ENCODE measurements at regions not wholly inside any gene's neighbourhood (a gene's known extent, or its start where the extent isn't known, plus 50 kb on each side); places are given as distances from the start of the nearest gene placed in this dataset.

DNA sequence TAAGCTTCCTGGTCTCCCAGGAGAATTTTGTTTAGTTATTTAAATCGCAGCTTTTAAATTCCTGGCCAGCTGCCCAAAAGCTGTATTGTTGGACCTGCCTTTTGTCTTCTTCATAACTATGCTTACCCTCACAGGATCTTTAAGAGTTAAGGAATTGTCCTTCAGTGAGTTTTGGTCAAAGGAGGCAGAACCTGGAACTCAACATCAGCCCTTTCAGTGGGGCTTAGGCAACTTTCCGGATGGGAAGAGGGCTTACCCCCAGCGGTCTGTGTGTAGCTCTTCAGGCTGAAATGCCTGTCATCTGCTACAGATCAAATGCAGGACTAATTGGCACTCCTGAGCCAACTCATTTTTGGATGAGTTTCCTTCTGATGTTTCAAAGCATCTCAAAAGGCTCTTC, 402.6 kb downstream of the SIPA1L2 start:
- intact Hi-C loops (cut with DNase I; ENCODE audit: low total_unique reads) = no loop called here
- Histone ChIP-seq H3K9me3 (no peaks in the 10 kb centered on the region), H3K4me3 (no peak overlapping the region), H3K27me3 (replicated peaks in 1 of 7) (peaks cover 0 to 20% (median 0%) of the 10 kb centered on the region in 7 donors), H3K36me3 (no peaks in the 10 kb centered on the region), H3K4me1 (peaks cover 0 to 11% (median 0%) of the 10 kb centered on the region in 6 donors), H3K27ac (no peak overlapping the region)
- no peak for DNase-seq
- WGBS, 5 donors = 30 to 45% (median 40%) methylated on average over 3 of the region's 3 CpGs
- TF ChIP-seq, protein P1, sequence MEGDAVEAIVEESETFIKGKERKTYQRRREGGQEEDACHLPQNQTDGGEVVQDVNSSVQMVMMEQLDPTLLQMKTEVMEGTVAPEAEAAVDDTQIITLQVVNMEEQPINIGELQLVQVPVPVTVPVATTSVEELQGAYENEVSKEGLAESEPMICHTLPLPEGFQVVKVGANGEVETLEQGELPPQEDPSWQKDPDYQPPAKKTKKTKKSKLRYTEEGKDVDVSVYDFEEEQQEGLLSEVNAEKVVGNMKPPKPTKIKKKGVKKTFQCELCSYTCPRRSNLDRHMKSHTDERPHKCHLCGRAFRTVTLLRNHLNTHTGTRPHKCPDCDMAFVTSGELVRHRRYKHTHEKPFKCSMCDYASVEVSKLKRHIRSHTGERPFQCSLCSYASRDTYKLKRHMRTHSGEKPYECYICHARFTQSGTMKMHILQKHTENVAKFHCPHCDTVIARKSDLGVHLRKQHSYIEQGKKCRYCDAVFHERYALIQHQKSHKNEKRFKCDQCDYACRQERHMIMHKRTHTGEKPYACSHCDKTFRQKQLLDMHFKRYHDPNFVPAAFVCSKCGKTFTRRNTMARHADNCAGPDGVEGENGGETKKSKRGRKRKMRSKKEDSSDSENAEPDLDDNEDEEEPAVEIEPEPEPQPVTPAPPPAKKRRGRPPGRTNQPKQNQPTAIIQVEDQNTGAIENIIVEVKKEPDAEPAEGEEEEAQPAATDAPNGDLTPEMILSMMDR (IDR thresholded peaks at IDR 0.05 in 8 of 11, conservative IDR thresholded peaks at IDR 0.05 in 3 of 11) = no peak
- TF ChIP-seq POLR2A (IDR thresholded peaks at IDR 0.05) (no peak), POLR2AphosphoS5 (IDR thresholded peaks at IDR 0.05) (no peak)

DNA sequence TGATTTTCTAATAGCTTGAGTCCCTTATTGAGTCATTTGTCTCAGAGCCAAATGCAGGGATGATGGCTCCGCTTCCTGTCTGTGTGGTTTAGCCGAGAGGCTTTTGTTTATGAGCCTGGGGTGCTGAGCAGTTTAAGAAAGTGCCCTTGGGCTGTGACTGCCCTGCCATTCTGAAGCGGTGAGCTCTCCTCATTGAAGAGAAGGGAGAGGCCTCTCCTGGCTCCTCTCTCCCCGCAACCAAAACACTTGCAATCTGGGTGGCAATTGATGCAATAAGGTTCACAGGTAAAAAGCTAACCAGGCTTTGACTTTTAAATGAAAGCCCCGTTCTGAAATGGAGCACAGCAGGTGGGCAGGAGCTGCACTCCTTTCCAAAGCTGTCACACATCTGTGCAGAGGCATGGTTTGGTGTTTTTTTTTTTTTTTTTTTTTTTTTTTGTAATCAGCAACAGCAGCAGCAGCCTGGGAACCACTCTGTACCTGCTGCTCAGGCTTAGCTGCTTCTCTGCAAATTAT, 403.7 kb downstream of the SIPA1L2 start:
- DNase-seq = no peak
- Histone ChIP-seq H3K36me3 (no peaks in the 10 kb centered on the region), H3K9me3 (no peaks in the 10 kb centered on the region), H3K4me1 (peaks cover 0 to 11% (median 0%) of the 10 kb centered on the region in 6 donors), H3K4me3 (no peak overlapping the region), H3K27ac (no peak overlapping the region), H3K27me3 (replicated peaks in 1 of 7) (peaks cover 0 to 20% (median 0%) of the 10 kb centered on the region in 7 donors)
- TF ChIP-seq, protein P1 (IDR thresholded peaks at IDR 0.05 in 8 of 11, conservative IDR thresholded peaks at IDR 0.05 in 3 of 11) = no peak
- TF ChIP-seq POLR2A (IDR thresholded peaks at IDR 0.05) = no peak
- TF ChIP-seq POLR2AphosphoS5 (IDR thresholded peaks at IDR 0.05) = no peak
- intact Hi-C loops (cut with DNase I; ENCODE audit: low total_unique reads) = no loop called here
- WGBS, 5 donors = 23 to 36% (median 28%) methylated on average over 5 of the region's 5 CpGs

DNA sequence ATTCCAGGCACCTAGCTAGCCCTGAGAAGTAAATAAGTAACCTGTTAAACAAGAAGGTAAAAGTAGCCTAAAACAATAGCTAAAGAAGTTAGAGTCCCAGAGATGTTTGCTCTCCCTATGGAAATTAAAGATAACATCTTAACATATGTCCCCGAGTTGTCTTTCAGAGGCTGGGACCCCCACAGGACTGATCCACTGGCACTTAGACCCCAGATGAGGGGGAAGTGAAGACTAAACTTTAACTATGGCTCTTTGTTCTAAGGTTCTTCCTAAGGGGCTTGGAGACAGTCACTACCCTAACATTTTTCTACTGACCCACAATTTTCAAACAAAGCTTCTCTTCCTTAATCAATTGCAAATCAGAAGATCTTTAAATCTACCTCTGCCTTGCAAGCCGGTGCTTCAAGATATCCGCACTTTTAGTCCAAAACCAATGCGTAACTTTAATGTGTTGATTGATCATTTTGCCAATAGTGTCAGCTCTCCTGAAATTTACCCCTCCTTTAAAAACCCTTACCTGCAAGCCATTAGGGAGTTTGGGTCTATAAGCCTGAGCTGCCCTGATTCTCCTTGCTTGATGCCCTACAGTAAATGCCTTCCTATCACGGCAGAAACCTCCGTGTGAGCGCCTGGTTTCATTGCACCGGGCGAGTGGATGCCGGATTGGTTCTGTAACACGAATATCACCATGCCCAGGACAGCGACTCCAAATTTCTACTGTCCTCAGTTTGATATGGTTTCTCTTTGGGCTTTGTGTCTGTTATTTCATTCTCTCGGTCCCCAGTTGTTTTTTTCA, 404.4 kb downstream of the SIPA1L2 start:
- WGBS, 5 donors = 66 to 71% (median 69%) methylated on average over 13 of the region's 13 CpGs

DNA sequence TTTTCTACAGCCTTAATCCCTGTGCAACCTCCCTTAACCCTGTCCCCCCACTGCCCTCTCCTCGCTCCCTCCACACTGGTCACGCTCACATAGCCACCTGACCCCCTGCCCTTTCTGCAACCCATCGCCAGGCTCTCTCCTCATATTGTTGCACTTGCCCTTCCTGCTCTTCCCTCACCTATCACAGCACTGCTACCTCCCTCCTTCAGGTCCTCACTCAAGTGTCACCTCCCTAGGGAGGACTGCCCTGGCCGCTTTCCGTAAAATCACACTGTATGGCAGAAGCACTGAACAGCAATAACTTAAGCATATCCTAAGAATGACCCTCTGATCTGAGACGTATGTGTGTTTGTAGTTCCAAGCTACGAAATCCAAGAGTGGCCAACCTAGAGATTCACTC, 406.0 kb downstream of the SIPA1L2 start:
- WGBS, 5 donors = 81 to 92% (median 84%) methylated on average over 7 of the region's 7 CpGs
- Histone ChIP-seq H3K4me1 (peaks cover 0 to 11% (median 0%) of the 10 kb centered on the region in 6 donors), H3K27me3 (replicated peaks in 1 of 7) (peaks cover 0 to 20% (median 0%) of the 10 kb centered on the region in 7 donors), H3K27ac (no peak overlapping the region), H3K9me3 (no peaks in the 10 kb centered on the region), H3K4me3 (no peak overlapping the region), H3K36me3 (no peaks in the 10 kb centered on the region)
- intact Hi-C loops (cut with DNase I; ENCODE audit: low total_unique reads) = no loop called here
- TF ChIP-seq POLR2AphosphoS5 (IDR thresholded peaks at IDR 0.05) (no peak), POLR2A (IDR thresholded peaks at IDR 0.05) (no peak)
- TF ChIP-seq, protein P1 (IDR thresholded peaks at IDR 0.05 in 8 of 11, conservative IDR thresholded peaks at IDR 0.05 in 3 of 11) = no peak
- DNase-seq = no peak

More for the DNA sequence above, 404.4 kb downstream of the SIPA1L2 start:
- no peak for DNase-seq
- Histone ChIP-seq H3K36me3 (no peaks in the 10 kb centered on the region), H3K4me1 (peaks cover 0 to 11% (median 0%) of the 10 kb centered on the region in 6 donors), H3K27me3 (replicated peaks in 1 of 7) (peaks cover 0 to 20% (median 0%) of the 10 kb centered on the region in 7 donors), H3K4me3 (no peak overlapping the region), H3K9me3 (no peaks in the 10 kb centered on the region), H3K27ac (no peak overlapping the region)
- intact Hi-C loops (cut with DNase I; ENCODE audit: low total_unique reads) = no loop called here
- TF ChIP-seq POLR2AphosphoS5 (IDR thresholded peaks at IDR 0.05) (no peak), POLR2A (IDR thresholded peaks at IDR 0.05) (no peak)
- TF ChIP-seq, protein P1 (IDR thresholded peaks at IDR 0.05 in 8 of 11, conservative IDR thresholded peaks at IDR 0.05 in 3 of 11) = no peak
